ENCODE measurements at regions not wholly inside any gene's neighbourhood (a gene's known extent, or its start where the extent isn't known, plus 50 kb on each side); places are given as distances from the start of the nearest gene placed in this dataset.
"Not testable (repeated sequence)": the region's sequence is repeated elsewhere in the genome, so short reads cannot be mapped to it uniquely, and the experiment has no call there.

- not testable (repeated sequence) for TF ChIP-seq POLR2AphosphoS5 (IDR thresholded peaks at IDR 0.05; ENCODE audit: low read depth); CTCF (IDR thresholded peaks at IDR 0.05; ENCODE audit: insufficient read depth, low read length); GABPA (IDR thresholded peaks at IDR 0.05; ENCODE audit: low read depth)
- TF ChIP-seq, protein P1, sequence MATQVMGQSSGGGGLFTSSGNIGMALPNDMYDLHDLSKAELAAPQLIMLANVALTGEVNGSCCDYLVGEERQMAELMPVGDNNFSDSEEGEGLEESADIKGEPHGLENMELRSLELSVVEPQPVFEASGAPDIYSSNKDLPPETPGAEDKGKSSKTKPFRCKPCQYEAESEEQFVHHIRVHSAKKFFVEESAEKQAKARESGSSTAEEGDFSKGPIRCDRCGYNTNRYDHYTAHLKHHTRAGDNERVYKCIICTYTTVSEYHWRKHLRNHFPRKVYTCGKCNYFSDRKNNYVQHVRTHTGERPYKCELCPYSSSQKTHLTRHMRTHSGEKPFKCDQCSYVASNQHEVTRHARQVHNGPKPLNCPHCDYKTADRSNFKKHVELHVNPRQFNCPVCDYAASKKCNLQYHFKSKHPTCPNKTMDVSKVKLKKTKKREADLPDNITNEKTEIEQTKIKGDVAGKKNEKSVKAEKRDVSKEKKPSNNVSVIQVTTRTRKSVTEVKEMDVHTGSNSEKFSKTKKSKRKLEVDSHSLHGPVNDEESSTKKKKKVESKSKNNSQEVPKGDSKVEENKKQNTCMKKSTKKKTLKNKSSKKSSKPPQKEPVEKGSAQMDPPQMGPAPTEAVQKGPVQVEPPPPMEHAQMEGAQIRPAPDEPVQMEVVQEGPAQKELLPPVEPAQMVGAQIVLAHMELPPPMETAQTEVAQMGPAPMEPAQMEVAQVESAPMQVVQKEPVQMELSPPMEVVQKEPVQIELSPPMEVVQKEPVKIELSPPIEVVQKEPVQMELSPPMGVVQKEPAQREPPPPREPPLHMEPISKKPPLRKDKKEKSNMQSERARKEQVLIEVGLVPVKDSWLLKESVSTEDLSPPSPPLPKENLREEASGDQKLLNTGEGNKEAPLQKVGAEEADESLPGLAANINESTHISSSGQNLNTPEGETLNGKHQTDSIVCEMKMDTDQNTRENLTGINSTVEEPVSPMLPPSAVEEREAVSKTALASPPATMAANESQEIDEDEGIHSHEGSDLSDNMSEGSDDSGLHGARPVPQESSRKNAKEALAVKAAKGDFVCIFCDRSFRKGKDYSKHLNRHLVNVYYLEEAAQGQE (IDR thresholded peaks at IDR 0.05; ENCODE audit: insufficient replicate concordance, low read depth) = not testable (repeated sequence)
Measured at GRCh38 chr4:97141332-97141731, 1001.9 kb downstream of the STPG2 start.

Data from HL-60 (cell line).